GM19025 (cell line): ENCODE measurements at regions not wholly inside any gene's neighbourhood (a gene's known extent, or its start where the extent isn't known, plus 50 kb on each side); places are given as distances from the start of the nearest gene placed in this dataset.

Experiments
- ATAC-seq: cut with Tn5 transposase; IDR thresholded peaks from one replicate; pipeline ENCODE4 v1.9.1; 2021; ENCODE audit warnings: mild to moderate bottlenecking, low read depth, moderate library complexity; ENCODE audit not compliant: unreplicated experiment

DNA sequence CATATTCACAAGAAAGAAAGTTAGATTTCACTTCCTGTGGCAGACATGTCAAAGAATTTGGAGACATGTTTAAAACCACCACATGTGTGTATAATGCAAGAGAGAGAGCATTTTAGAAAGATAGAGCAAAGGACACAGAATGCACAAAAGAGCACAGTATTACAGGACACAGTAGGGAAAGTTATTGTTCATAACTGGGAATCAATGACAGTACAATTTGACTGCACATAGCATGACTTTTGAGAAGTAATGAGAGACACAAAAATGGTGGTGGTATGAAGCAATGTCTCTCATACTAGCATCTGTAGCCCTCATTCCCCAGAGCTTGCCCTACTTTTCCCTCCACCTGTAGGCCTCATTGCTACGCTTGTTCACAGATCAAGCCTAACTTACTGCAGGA, 499.2 kb downstream of the PTPRC start:
- no peak for ATAC-seq

DNA sequence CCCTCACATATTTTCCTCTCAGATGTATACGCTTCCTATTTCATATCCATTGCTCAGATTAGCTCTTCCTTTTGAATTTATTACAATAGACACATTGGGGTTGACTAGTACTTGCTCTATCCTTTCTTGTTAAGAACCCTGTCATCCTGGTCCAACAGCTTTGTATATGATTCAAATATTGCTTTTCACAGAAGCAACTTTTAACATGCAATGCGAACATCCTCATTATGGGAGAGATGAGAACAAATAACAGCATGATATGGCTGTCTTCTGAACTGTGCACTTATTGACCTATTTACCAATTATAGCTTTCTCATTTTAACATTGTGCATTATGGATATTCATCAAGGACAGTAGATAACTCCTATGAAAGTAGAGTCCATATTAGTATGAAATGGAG, 510.8 kb downstream of the PTPRC start:
- ATAC-seq = no peak

DNA sequence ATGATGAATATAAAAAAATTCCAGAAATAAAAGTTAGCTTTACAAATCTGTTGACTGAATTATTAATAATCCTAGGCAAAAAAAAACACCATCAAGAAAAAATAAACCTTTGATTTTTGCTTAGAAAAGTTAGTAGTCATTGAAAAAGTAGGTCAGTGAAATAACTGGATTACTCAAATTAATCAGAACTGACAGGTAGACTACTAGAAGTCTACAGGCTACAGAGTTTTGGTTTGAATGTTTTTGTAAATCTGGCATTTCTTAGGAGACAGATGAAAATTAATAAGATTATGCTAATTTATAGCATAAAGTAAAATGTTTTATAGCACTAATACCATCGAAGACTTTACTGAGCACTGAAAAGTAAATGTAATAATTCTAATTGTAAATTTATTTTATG, 511.9 kb downstream of the PTPRC start:
- ATAC-seq = no peak

GRCh38 chr1:199151634-199152425, 513.0 kb downstream of the PTPRC start:
- ATAC-seq = peak; percentile 44

DNA sequence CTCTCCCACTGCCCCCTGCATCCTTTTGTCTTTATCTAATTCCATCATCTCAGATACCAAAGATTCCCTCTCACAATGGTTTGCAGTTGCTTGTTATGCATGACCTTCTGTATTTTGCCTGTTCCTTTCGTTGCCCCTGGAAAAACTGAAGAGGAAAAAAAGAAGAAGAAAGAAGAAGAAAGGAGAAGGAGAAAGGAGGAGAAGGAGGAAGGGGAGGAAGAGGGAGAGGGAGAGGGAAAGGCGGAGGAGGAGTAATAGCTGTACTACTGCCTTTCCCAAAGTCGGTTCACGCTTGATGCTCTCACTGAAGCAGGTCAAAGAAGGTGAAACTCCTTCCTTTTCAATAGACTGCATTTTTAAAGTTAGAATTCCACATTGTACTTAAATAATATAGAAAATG, 513.8 kb downstream of the PTPRC start:
- no peak for ATAC-seq

DNA sequence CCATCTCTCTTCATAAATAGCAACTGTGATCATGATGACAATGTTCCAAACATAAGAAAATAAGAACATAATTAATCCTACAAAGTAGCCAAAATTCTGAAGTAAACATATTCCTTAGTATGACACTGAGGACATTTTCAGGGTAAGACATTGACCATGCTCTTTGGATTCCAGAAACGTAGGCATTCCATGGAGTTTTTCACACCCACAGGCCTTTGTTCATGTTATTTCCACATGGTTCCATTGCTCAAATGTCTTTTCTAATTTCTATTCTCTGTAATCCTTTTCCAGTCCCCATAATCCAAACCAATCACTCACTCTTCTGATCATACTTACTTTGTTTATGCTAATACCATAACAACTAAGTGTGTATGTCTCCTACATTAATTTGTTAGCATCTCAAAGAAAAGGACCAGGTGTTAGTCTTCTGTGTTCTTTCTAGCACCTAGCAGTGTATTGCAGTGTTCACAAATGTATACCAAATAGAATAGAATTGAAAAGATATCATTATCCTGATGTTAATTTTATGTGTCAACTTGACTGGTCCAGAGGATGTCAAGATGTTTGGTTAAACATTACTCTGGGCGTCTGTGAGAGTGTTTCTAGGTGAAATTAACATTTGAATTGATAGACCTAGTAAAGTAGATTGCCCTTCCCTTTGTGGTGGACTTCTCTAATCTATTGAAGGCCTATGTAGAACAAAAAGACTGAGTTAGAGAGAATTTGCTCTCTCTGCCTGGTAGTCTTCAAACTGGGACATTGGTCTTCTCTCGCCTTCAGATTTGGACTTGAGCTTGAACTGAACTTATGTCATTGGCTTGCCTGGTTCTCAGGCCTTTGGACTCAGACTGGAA, 516.6 kb downstream of the PTPRC start:
- ATAC-seq = no peak

DNA sequence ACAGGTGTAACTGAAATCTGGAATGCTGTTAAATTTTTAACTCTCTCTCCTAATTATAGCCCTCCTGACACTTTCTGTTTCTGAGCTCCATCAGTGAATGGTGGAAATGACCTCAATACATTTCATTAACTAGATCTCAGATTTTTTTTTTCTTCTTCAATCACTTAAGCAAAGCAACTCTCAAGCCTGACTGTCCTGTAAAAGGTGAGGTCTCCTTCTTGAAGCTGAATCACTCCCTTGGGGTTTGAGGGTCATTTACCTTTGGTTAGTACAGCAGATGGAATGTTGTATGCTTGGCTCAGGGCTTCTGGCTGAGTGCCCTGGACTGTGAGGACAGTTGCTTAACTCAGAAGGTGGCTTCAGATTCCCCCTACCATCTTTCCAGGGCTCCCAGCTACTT, 518.7 kb downstream of the PTPRC start:
- no peak for ATAC-seq

- no peak for ATAC-seq
These were observed 521.9 kb downstream of the PTPRC start for GRCh38 chr1:199160521-199161318.

- no peak for ATAC-seq
These were observed 522.5 kb downstream of the PTPRC start for GRCh38 chr1:199161319-199161680.

DNA sequence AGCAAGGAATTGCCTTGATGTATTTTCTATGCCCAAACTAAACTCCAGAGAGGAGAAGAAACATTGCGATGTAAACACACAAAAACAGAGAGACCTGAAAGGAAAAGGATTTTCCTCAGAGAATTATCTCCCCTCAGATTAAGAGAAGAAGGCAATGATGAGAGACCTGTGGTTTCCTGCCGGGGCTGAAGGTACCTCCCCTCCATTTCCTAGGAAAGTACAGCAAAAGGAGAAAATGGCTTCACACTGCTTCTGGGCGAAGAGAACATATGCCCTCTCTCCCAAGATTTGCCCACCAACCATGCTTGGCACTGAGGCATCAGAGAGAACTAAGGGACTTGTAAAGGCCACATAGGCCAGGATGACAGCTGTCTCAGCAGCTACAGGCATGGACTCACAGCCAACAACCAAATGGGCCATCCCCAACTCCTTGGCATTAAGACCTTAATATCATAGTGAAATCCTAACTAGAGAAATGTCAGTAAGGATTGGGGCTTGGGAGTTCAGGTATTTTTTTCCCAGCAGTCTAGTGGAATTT, 523.0 kb downstream of the PTPRC start:
- no peak for ATAC-seq

- no peak for ATAC-seq
These were observed 524.4 kb downstream of the PTPRC start for GRCh38 chr1:199163267-199163666.

DNA sequence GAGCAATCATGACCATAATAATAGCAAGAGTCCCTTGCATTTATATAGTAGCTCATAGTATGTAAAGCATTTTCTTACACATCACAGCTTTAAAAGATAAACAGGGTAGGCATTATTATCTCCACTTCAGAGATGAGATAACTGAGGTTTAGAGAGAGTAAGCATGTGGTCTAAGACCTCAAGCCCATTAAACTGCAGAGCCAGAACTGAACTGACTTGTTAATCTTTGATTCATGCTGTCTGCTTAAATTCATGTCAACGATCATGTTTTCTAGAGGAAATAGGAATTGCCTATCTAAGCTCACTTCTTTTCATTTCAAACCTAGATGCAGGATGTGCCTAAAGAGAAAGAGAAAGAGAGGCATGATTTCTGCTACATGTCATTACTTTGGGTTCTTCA, 524.8 kb downstream of the PTPRC start:
- ATAC-seq = no peak

- ATAC-seq = no peak
These were observed 528.6 kb downstream of the PTPRC start for GRCh38 chr1:199167460-199167859.

DNA sequence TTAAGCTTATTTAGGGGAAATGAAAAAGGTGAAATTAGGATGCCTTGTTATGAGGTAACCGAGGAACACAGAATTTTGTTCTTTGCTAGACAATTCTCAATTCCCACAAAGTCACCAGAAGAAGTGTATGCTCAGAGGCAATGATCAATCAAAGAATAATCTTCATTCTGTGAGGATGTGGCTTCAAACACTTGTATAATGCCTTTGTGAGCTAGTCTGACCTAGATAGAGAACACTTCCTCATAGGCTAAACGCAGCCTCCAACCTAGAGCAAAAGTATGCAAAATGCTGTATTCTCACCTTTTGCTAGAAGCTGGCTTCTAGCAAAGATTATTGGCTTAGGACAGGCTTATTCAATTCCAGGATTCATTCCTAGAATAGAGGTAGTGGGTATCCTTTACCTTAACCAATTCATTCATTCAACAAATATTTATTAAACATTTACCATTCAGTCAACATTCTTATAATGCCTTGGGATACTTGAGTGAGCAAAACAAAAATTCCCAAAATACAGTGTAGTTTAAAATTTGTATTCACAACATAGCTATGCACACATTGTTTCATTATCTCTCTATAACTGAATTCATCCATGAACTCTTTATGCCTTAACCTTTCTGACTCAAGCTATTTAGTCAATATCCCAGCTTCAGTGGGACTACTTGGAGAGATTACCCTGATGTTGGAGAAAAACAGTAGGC, 530.2 kb downstream of the PTPRC start:
- ATAC-seq = no peak

- no peak for ATAC-seq
These were observed 531.9 kb downstream of the PTPRC start for GRCh38 chr1:199170711-199171110.

- no peak for ATAC-seq
These were observed 533.6 kb downstream of the PTPRC start for GRCh38 chr1:199172171-199173124.

DNA sequence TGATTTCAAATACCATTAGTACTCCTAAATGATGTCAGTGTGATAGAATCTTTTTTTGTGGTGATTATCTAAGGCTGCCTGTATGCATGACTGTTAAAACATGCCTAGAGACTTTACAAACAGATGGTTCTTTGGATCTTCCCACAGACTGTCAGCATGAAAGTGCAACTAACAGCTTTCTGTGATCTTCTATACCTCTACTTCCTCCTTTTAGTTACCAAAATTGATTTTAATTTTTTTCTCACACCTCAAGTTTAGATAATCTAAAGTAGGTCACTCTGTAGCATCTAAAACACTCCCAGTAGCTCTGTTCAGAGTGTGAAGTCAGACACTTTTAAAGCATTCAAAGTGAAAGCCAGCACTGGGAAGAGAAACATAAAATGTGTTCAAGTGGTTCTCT, 534.5 kb downstream of the PTPRC start:
- ATAC-seq = peak; percentile 97

- no peak for ATAC-seq
These were observed 535.5 kb downstream of the PTPRC start for GRCh38 chr1:199174336-199174735.

- ATAC-seq = no peak
These were observed 537.9 kb downstream of the PTPRC start for GRCh38 chr1:199176713-199177112.
